ENCODE measurements at regions not wholly inside any gene's neighbourhood (a gene's known extent, or its start where the extent isn't known, plus 50 kb on each side); places are given as distances from the start of the nearest gene placed in this dataset.
"Not testable (repeated sequence)": the region's sequence is repeated elsewhere in the genome, so short reads cannot be mapped to it uniquely, and the experiment has no call there.

DNA sequence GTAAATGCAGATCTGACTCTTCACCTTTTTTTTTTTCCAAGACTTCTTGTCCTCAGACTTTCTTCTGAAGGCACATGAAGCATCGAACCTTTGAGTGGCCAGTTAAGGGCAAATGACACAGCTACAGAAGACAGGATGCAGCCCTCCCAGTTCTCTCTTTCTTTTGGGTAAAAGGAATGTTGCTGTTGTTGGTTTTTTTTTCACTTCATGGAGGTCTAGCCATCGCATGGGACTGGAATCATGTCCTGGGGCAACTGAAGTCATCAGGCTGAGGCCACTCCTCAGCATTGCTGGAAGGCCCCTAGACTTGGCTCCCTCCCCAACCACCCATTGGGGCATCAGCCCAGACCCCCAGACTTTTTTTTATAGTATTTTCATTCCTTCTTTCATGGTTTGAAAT, 896.5 kb downstream of the SORCS1 start:
- intact Hi-C loops (cut with DNase I, micrococcal nuclease) = no loop called here
- Mint-ChIP-seq H3K27ac (no peak overlapping the region), H3K27me3 (no peaks in the 10 kb centered on the region), H3K9me3 (ENCODE audit: low read depth) (peaks cover 2% of the 10 kb centered on the region), H3K4me3 (no peak overlapping the region), H3K36me3 (ENCODE audit: low read depth) (no peaks in the 10 kb centered on the region), H3K4me1 (no peaks in the 10 kb centered on the region)
- ChIA-PET CTCF (no interaction called here), POLR2A (no interaction called here)
- no peak for ATAC-seq
- DNase-seq = no peak

DNA sequence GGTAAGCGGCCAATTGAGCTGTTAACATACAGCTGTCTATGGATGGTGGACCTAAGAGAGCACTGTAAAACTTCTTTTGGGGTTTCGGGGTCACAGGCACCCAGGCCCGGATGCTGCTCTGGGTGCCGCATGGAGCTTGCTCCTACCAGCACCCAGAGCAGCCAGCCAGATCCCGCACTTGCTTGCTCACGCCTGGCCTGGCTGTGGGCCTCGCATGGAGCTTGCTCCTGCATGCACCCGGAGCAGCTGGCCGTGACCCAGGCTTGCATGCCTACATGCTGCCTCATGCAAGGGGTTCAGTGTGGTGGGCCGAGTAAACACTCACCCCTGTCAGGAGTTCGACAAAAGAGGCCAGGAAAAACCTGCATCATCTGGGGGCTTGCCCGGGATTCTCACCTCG, 896.9 kb downstream of the SORCS1 start:
- ChIA-PET CTCF (no interaction called here), POLR2A (no interaction called here)
- ATAC-seq (no peak), DNase-seq (no peak)
- no peaks in the 10 kb centered on the region for H3K27me3 Mint-ChIP-seq
- no peak overlapping the region for H3K27ac Mint-ChIP-seq
- H3K9me3 Mint-ChIP-seq (ENCODE audit: low read depth) = peaks cover 2% of the 10 kb centered on the region
- H3K4me3 Mint-ChIP-seq = no peak overlapping the region
- no peaks in the 10 kb centered on the region for H3K36me3 Mint-ChIP-seq (ENCODE audit: low read depth)
- intact Hi-C loops (cut with DNase I, micrococcal nuclease) = no loop called here
- H3K4me1 Mint-ChIP-seq = no peaks in the 10 kb centered on the region

DNA sequence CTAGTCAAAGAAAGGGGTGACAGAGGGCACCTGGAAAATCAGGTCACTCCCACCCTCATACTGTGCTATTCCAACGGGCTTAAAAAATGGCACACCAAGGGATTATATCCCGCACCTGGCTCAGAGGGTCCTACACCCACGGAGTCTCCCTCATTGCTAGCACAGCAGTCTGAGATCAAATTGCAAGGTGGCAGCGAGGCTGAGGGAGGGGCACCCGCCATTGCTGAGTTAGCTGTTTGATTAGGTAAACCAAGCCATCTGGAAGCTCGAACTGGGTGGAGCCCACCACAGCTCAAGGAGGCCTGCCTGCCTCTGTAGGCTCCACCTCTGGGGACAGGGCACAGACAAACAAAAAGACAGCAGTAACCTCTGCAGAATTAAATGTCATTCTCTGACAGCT, 907.1 kb downstream of the SORCS1 start:
- H3K27me3 Mint-ChIP-seq, CTCF ChIA-PET: not testable (repeated sequence)

GRCh38 chr10:106255111-106255678, 909.3 kb downstream of the SORCS1 start:
- ATAC-seq = no peak

More for the DNA sequence above, 907.1 kb downstream of the SORCS1 start:
- H3K9me3 Mint-ChIP-seq (ENCODE audit: low read depth); H3K4me1 Mint-ChIP-seq; H3K27ac Mint-ChIP-seq; ATAC-seq; H3K4me3 Mint-ChIP-seq; intact Hi-C loops (cut with DNase I, micrococcal nuclease); DNase-seq; POLR2A ChIA-PET; H3K36me3 Mint-ChIP-seq (ENCODE audit: low read depth): not testable (repeated sequence)

DNA sequence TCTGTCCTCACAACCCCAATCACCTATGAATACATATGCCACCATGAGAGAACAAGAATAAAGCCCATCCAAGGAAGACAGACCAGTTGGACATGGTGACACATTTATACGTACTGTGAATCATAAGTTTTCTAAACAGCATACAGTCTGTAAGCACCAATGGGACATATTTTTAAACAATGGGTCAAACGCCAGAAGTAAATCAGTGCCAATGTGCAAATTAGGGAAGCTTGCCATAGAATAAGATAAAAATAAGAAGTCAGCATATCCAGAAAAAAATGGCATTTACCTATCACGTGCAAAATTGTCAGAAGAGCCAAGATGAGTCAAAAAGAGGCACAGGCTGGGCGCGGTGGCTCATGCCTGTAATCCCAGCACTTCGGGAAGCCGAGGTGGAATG, 910.4 kb downstream of the SORCS1 start:
- no peaks in the 10 kb centered on the region for H3K9me3 Mint-ChIP-seq (ENCODE audit: low read depth)
- ChIA-PET CTCF (no interaction called here), POLR2A (no interaction called here)
- no peak for DNase-seq
- H3K27me3 Mint-ChIP-seq = no peaks in the 10 kb centered on the region
- no peak overlapping the region for H3K4me3 Mint-ChIP-seq
- no peak for ATAC-seq
- H3K4me1 Mint-ChIP-seq = no peaks in the 10 kb centered on the region
- no peaks in the 10 kb centered on the region for H3K36me3 Mint-ChIP-seq (ENCODE audit: low read depth)
- intact Hi-C loops (cut with DNase I, micrococcal nuclease) = no loop called here
- no peak overlapping the region for H3K27ac Mint-ChIP-seq

More at GRCh38 chr10:106255111-106255678, 909.3 kb downstream of the SORCS1 start:
- H3K4me1 Mint-ChIP-seq = no peaks in the 10 kb centered on the region
- intact Hi-C loops (cut with DNase I, micrococcal nuclease) = no loop called here
- ChIA-PET POLR2A (no interaction called here), CTCF (no interaction called here)
- H3K9me3 Mint-ChIP-seq (ENCODE audit: low read depth) = no peaks in the 10 kb centered on the region
- no peaks in the 10 kb centered on the region for H3K36me3 Mint-ChIP-seq (ENCODE audit: low read depth)
- H3K27me3 Mint-ChIP-seq = no peaks in the 10 kb centered on the region
- DNase-seq = no peak
- H3K4me3 Mint-ChIP-seq = no peak overlapping the region
- H3K27ac Mint-ChIP-seq = no peak overlapping the region

GRCh38 chr10:106252541-106252940, 912.0 kb downstream of the SORCS1 start:
- DNase-seq (no peak), ATAC-seq (no peak)
- H3K4me1 Mint-ChIP-seq = no peaks in the 10 kb centered on the region
- H3K9me3 Mint-ChIP-seq (ENCODE audit: low read depth) = peaks cover 3% of the 10 kb centered on the region
- no peaks in the 10 kb centered on the region for H3K36me3 Mint-ChIP-seq (ENCODE audit: low read depth)
- POLR2A ChIA-PET = no interaction called here
- intact Hi-C loops (cut with DNase I, micrococcal nuclease) = no loop called here
- H3K4me3 Mint-ChIP-seq = no peak overlapping the region
- no peaks in the 10 kb centered on the region for H3K27me3 Mint-ChIP-seq
- CTCF ChIA-PET = no interaction called here
- H3K27ac Mint-ChIP-seq = no peak overlapping the region

DNA sequence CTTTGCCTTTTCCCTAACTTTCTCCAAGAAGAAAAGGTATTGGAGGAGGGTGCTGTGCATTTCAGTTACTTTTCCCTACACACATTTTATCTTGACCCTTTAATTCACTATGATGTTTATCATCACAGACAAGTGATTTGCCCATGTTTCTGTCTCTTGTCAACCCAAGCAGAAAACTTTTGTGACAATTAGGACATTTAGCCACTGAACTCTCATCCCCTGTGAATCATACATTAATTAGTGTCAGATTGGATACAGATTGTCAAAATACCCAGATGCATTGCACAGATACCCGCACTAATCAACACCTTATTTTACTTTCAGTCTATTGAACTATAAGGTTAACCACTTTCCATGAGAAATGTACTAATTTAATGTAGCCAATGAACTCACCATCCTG, 912.9 kb downstream of the SORCS1 start:
- Mint-ChIP-seq H3K4me1 (no peaks in the 10 kb centered on the region), H3K27me3 (no peaks in the 10 kb centered on the region), H3K9me3 (ENCODE audit: low read depth) (peaks cover 3% of the 10 kb centered on the region), H3K27ac (no peak overlapping the region), H3K4me3 (no peak overlapping the region), H3K36me3 (ENCODE audit: low read depth) (no peaks in the 10 kb centered on the region)
- DNase-seq (no peak), ATAC-seq (no peak)
- ChIA-PET POLR2A (no interaction called here), CTCF (no interaction called here)
- intact Hi-C loops (cut with DNase I, micrococcal nuclease) = no loop called here

DNA sequence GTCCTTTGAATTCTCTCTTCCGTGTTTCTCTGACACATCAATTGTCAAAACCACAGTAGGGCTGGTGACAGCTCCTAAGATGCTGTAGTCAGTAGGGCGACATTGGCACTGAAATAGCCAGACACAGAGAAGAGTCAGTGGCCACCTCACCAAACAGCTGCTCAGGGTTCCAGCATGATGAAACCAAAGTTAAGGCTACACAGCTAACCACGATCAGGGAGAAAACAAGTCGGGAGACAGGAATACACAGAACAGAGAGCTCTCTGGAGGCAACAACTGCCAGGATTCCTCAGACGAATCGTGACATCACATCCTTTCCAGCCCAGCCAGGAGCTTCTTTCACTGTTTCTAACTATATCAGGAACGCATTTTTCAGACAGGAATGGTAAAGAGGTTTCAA, 922.2 kb downstream of the SORCS1 start:
- Mint-ChIP-seq H3K36me3 (ENCODE audit: low read depth) (no peaks in the 10 kb centered on the region), H3K27ac (no peak overlapping the region), H3K9me3 (ENCODE audit: low read depth) (no peaks in the 10 kb centered on the region), H3K27me3 (no peaks in the 10 kb centered on the region), H3K4me3 (no peak overlapping the region), H3K4me1 (no peaks in the 10 kb centered on the region)
- intact Hi-C loops (cut with DNase I, micrococcal nuclease) = no loop called here
- ATAC-seq = no peak
- DNase-seq = no peak
- CTCF ChIA-PET = no interaction called here
- POLR2A ChIA-PET = no interaction called here

DNA sequence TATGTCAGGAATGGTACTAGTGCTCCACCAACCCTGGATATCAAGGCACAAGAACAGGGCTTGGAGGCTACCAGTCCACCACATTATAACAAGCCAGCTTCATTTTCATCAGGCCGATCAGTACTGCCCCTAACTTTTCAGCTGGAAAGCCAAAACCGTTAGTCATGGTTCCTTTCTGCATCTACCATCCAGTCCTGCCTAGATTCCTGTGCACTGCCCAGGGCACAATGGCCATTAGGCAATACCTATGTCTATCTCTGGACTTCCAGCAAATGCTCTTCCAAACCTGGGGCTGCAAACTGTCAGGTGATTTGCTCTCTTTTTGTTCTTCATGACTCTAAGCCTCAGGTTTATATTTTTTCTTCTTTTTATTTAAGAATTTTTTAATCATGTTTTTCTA, 937.7 kb downstream of the SORCS1 start:
- intact Hi-C loops (cut with DNase I, micrococcal nuclease) = no loop called here
- ChIA-PET POLR2A (no interaction called here), CTCF (no interaction called here)
- Mint-ChIP-seq H3K9me3 (ENCODE audit: low read depth) (no peaks in the 10 kb centered on the region), H3K27me3 (no peaks in the 10 kb centered on the region), H3K4me1 (peaks cover 1% of the 10 kb centered on the region), H3K36me3 (ENCODE audit: low read depth) (no peaks in the 10 kb centered on the region), H3K4me3 (no peak overlapping the region), H3K27ac (no peak overlapping the region)
- DNase-seq (no peak), ATAC-seq (no peak)

GRCh38 chr10:106226142-106226541, 938.4 kb downstream of the SORCS1 start:
- Mint-ChIP-seq H3K4me3 (no peak overlapping the region), H3K9me3 (ENCODE audit: low read depth) (no peaks in the 10 kb centered on the region), H3K27me3 (no peaks in the 10 kb centered on the region), H3K4me1 (peaks cover 1% of the 10 kb centered on the region), H3K27ac (no peak overlapping the region), H3K36me3 (ENCODE audit: low read depth) (no peaks in the 10 kb centered on the region)
- DNase-seq (no peak), ATAC-seq (no peak)
- ChIA-PET CTCF (no interaction called here), POLR2A (no interaction called here)
- intact Hi-C loops (cut with DNase I, micrococcal nuclease) = no loop called here

GRCh38 chr10:106224676-106225075, 939.8 kb downstream of the SORCS1 start:
- POLR2A ChIA-PET = no interaction called here
- CTCF ChIA-PET = no interaction called here
- peak; percentile 47 for ATAC-seq

DNA sequence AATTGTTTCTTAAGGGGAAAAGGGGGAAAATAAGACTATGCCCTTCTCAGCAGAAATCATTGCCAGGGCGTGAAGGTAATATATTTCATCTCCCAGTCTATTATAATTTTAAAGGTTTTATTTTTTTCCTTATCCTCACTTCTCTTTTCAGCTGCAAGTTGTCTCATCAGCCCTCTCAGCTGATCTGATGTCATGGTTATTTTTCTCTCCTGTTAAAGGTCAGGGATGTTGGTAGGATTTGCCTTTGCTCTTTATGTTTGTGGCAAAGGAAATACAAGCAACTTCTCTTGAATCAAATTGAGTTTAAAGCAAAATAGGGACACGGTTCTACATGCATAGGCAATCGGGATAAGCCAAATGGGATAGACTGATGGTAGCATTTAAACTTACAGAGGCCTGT, 946.9 kb downstream of the SORCS1 start:
- ChIA-PET CTCF (no interaction called here), POLR2A (no interaction called here)
- intact Hi-C loops (cut with DNase I, micrococcal nuclease) = no loop called here
- DNase-seq (no peak), ATAC-seq (no peak)
- no peaks in the 10 kb centered on the region for H3K36me3 Mint-ChIP-seq (ENCODE audit: low read depth)
- H3K27me3 Mint-ChIP-seq = no peaks in the 10 kb centered on the region
- H3K27ac Mint-ChIP-seq = no peak overlapping the region
- H3K4me3 Mint-ChIP-seq = no peak overlapping the region
- H3K9me3 Mint-ChIP-seq (ENCODE audit: low read depth) = no peaks in the 10 kb centered on the region
- no peaks in the 10 kb centered on the region for H3K4me1 Mint-ChIP-seq

More at GRCh38 chr10:106224676-106225075, 939.8 kb downstream of the SORCS1 start:
- Mint-ChIP-seq H3K27me3 (no peaks in the 10 kb centered on the region), H3K9me3 (ENCODE audit: low read depth) (no peaks in the 10 kb centered on the region), H3K4me3 (no peak overlapping the region), H3K4me1 (no peaks in the 10 kb centered on the region), H3K27ac (no peak overlapping the region), H3K36me3 (ENCODE audit: low read depth) (no peaks in the 10 kb centered on the region)
- intact Hi-C loops (cut with DNase I, micrococcal nuclease) = no loop called here
- DNase-seq = no peak

- CTCF ChIA-PET = no interaction called here
- no peak for ATAC-seq
- H3K9me3 Mint-ChIP-seq (ENCODE audit: low read depth) = peaks cover 4% of the 10 kb centered on the region
Observed at GRCh38 chr10:106216085-106216484, 948.4 kb downstream of the SORCS1 start.

More at GRCh38 chr10:106216085-106216484, 948.4 kb downstream of the SORCS1 start:
- DNase-seq = no peak
- intact Hi-C loops (cut with DNase I, micrococcal nuclease) = no loop called here
- H3K4me1 Mint-ChIP-seq = no peaks in the 10 kb centered on the region
- H3K27me3 Mint-ChIP-seq = no peaks in the 10 kb centered on the region
- POLR2A ChIA-PET = no interaction called here
- H3K27ac Mint-ChIP-seq = no peak overlapping the region
- H3K36me3 Mint-ChIP-seq (ENCODE audit: low read depth) = no peaks in the 10 kb centered on the region
- H3K4me3 Mint-ChIP-seq = no peak overlapping the region

Data from activated CD4-positive, alpha-beta T cell treated with anti-CD3 and anti-CD28 coated beads for 36 hours (primary cell).